K562 (cell line): ENCODE measurements at regions not wholly inside any gene's neighbourhood (a gene's known extent, or its start where the extent isn't known, plus 50 kb on each side); places are given as distances from the start of the nearest gene placed in this dataset.

ENCODE experiments used
- BDP1 ChIP-seq: IDR thresholded peaks from 3 replicates; pipeline ENCODE4 v1.6.1; 2011; ENCODE audit not compliant: insufficient read length, insufficient read depth
- CCAR2 ChIP-seq: fragments of 200-400 bp; formaldehyde crosslinking; IDR thresholded peaks from 2 replicates; pipeline ENCODE4 v1.6.1; 2017; ENCODE audit warnings: mild to moderate bottlenecking, low read depth, low read length
- PCBP2 ChIP-seq: fragments of 200-400 bp; formaldehyde crosslinking; IDR thresholded peaks from 2 replicates; pipeline ENCODE4 v1.6.1; 2018; ENCODE audit warnings: low read length, low read depth, mild to moderate bottlenecking, moderate library complexity; ENCODE audit not compliant: poor library complexity, severe bottlenecking
- RBM34 ChIP-seq: fragments of 200-400 bp; formaldehyde crosslinking; IDR thresholded peaks from 2 replicates; pipeline ENCODE4 v1.6.1; 2018; ENCODE audit warnings: low read length, borderline replicate concordance; ENCODE audit not compliant: insufficient read depth
- SIN3B ChIP-seq: fragments of 450-650 bp; IDR thresholded peaks from 2 replicates; pipeline ENCODE4 v1.6.1; 2017; ENCODE audit warnings: low read depth, mild to moderate bottlenecking, moderate library complexity
- SMC3 ChIP-seq: conservative IDR thresholded peaks from 2 replicates; pipeline ENCODE4 v1.6.1; 2011; ENCODE audit warnings: low read depth, low read length, improper control_type of control experiment; ENCODE audit not compliant: insufficient read depth
- ZC3H11A ChIP-seq: IDR thresholded peaks from 2 replicates; pipeline ENCODE4 v1.6.1; 2012; ENCODE audit warnings: low read depth, low read length, improper control_type of control experiment
- ZNF785 ChIP-seq: fragments of 250-450 bp; sonication (Bioruptor Pico); IDR thresholded peaks from 2 replicates; pipeline ENCODE4 v1.4.0; 2020; ENCODE audit warnings: mild to moderate bottlenecking
- TF ChIP-seq, protein P1 (sequence below): fragments of 150-350 bp; conservative IDR thresholded peaks from 2 replicates; pipeline ENCODE4 v1.6.1; 2014; ENCODE audit warnings: low read length

GRCh38 chr18:32544088-32544487, 73.4 kb upstream of the GAREM1 start:
- TF ChIP-seq PCBP2 (no peak), SIN3B (no peak), ZC3H11A (no peak), SMC3 (no peak), RBM34 (no peak), ZNF785 (CRISPR knock-in tag) (no peak), BDP1 (no peak), CCAR2 (no peak)
- TF ChIP-seq, protein P1, sequence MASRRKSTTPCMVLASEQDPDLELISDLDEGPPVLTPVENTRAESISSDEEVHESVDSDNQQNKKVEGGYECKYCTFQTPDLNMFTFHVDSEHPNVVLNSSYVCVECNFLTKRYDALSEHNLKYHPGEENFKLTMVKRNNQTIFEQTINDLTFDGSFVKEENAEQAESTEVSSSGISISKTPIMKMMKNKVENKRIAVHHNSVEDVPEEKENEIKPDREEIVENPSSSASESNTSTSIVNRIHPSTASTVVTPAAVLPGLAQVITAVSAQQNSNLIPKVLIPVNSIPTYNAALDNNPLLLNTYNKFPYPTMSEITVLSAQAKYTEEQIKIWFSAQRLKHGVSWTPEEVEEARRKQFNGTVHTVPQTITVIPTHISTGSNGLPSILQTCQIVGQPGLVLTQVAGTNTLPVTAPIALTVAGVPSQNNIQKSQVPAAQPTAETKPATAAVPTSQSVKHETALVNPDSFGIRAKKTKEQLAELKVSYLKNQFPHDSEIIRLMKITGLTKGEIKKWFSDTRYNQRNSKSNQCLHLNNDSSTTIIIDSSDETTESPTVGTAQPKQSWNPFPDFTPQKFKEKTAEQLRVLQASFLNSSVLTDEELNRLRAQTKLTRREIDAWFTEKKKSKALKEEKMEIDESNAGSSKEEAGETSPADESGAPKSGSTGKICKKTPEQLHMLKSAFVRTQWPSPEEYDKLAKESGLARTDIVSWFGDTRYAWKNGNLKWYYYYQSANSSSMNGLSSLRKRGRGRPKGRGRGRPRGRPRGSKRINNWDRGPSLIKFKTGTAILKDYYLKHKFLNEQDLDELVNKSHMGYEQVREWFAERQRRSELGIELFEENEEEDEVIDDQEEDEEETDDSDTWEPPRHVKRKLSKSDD = no peak
